SIG-M5 (cell line): ENCODE measurements at regions not wholly inside any gene's neighbourhood (a gene's known extent, or its start where the extent isn't known, plus 50 kb on each side); places are given as distances from the start of the nearest gene placed in this dataset.
A peak's percentile ranks its signal among the peaks of the same experiment; 100 is the strongest.

Experiments
- DNase-seq: peaks from one replicate; lab custom pipeline; 2025; lab: John Stamatoyannopoulos, UW

GRCh38 chr1:168455764-168456163 lies 88.0 kb downstream of the XCL2 start:
- DNase-seq, result no peak

- DNase-seq, result no peak
Observed at GRCh38 chr1:168454211-168454815, 89.5 kb downstream of the XCL2 start.

- DNase-seq, result no peak
Observed at GRCh38 chr1:168453056-168453455, 90.7 kb downstream of the XCL2 start.

GRCh38 chr1:168452329-168452728 lies 91.5 kb downstream of the XCL2 start:
- no peak for DNase-seq

GRCh38 chr1:168447871-168448270 lies 95.9 kb downstream of the XCL2 start:
- DNase-seq, result no peak

- no peak for DNase-seq
Observed at GRCh38 chr1:168446081-168446480, 97.7 kb downstream of the XCL2 start.

- no peak for DNase-seq
Observed at GRCh38 chr1:168443899-168444298, 99.9 kb downstream of the XCL2 start.

GRCh38 chr1:168443356-168443755 lies 100.4 kb downstream of the XCL2 start:
- DNase-seq, result no peak

- DNase-seq, result no peak
Observed at GRCh38 chr1:168442931-168443330, 100.9 kb downstream of the XCL2 start.

GRCh38 chr1:168441745-168442144 lies 102.1 kb downstream of the XCL2 start:
- DNase-seq, result no peak

GRCh38 chr1:168439456-168440375 lies 104.1 kb downstream of the XCL2 start:
- DNase-seq, result peak; percentile 58

GRCh38 chr1:168438626-168439025 lies 105.2 kb downstream of the XCL2 start:
- DNase-seq, result no peak

GRCh38 chr1:168437821-168438220 lies 106.0 kb downstream of the XCL2 start:
- DNase-seq, result no peak

- no peak for DNase-seq
Observed at GRCh38 chr1:168435439-168435838, 108.4 kb downstream of the XCL2 start.

- DNase-seq, result no peak
Observed at GRCh38 chr1:168433238-168433637, 110.6 kb downstream of the XCL2 start.

- DNase-seq, result no peak
Observed at GRCh38 chr1:168431882-168432281, 111.9 kb downstream of the XCL2 start.

GRCh38 chr1:168430321-168430720 lies 113.5 kb downstream of the XCL2 start:
- DNase-seq, result no peak

GRCh38 chr1:168428063-168428731 lies 115.6 kb downstream of the XCL2 start:
- no peak for DNase-seq

- no peak for DNase-seq
Observed at GRCh38 chr1:168427051-168427450, 116.7 kb downstream of the XCL2 start.

- DNase-seq, result no peak
Observed at GRCh38 chr1:168424281-168424680, 119.5 kb downstream of the XCL2 start.

GRCh38 chr1:168422203-168422847 lies 121.5 kb downstream of the XCL2 start:
- no peak for DNase-seq

GRCh38 chr1:168421399-168422004 lies 122.3 kb downstream of the XCL2 start:
- DNase-seq, result no peak
